ENCODE measurements at regions not wholly inside any gene's neighbourhood (a gene's known extent, or its start where the extent isn't known, plus 50 kb on each side); places are given as distances from the start of the nearest gene placed in this dataset.

DNA sequence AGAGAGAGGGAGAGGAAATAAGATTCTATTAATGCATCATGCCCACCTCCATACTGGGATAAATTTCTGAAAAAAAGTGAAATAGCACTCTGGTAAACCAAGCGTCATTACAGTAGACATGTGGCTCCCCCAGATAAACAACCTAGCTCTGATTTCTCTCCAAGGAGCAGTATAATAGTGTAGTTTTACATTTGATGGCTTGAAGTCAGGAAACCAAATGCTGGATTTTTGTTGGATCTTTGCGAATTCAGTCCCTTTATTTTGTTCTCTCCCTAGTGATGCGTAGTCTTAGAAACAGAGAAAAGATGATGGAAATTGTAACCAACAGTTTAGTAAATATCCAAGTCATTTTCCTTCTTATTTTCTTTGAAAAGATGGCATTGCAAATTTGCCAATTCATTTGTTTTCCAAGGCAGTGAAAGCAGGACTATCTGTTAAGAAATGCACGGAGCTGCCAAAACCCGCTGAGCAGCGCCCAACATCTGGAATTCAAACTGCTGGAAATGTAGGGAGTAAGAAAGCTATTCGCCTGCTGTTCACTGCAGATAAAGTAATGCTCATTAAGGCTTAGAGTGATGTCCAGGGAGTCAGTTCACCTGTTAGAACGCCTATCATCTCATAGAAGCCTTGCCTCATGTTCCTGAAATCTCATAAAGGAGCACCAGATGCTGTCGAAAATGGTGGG, 85.7 kb upstream of the DOK5 start:
- TF ChIP-seq, protein P1, sequence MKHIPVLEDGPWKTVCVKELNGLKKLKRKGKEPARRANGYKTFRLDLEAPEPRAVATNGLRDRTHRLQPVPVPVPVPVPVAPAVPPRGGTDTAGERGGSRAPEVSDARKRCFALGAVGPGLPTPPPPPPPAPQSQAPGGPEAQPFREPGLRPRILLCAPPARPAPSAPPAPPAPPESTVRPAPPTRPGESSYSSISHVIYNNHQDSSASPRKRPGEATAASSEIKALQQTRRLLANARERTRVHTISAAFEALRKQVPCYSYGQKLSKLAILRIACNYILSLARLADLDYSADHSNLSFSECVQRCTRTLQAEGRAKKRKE (CRISPR knock-in tag; IDR thresholded peaks at IDR 0.05; ENCODE audit: low read depth): no peak
- TF ChIP-seq CTCF (IDR thresholded peaks at IDR 0.05) (no peak), GATA3 (IDR thresholded peaks at IDR 0.05; ENCODE audit: borderline replicate concordance) (no peak), EP300 (IDR thresholded peaks at IDR 0.05) (no peak), POLR2A (IDR thresholded peaks at IDR 0.05; ENCODE audit: low read length) (no peak), MYC (IDR thresholded peaks at IDR 0.05; ENCODE audit: borderline replicate concordance, low read length) (no peak), NR3C1 (IDR thresholded peaks at IDR 0.05) (no peak), RAD21 (conservative IDR thresholded peaks at IDR 0.05 in 1 of 2, IDR thresholded peaks at IDR 0.05 in 1 of 2) (no peak), JUNB (IDR thresholded peaks at IDR 0.05) (no peak)
